B cell (primary cell): ENCODE measurements at regions not wholly inside any gene's neighbourhood (a gene's known extent, or its start where the extent isn't known, plus 50 kb on each side); places are given as distances from the start of the nearest gene placed in this dataset.

ENCODE experiments used
- ATAC-seq: fragments of 200-7000 bp; cut with Tn5 transposase; one replicate; pipeline ENCODE4 v1.10.0; 2021; ENCODE audit warnings: low read depth, mild to moderate bottlenecking, moderate number of reproducible peaks, moderate library complexity
- CTCF ChIA-PET: fragments of 350-600 bp; sonication (Branson Sonifier 250); formaldehyde crosslinking; loops from one replicate; lab custom pipeline; 2021; ENCODE audit warnings: antibody characterized with exemption, inconsistent platforms; lab: Charles Lee
- POLR2A ChIA-PET: fragments of 350-600 bp; sonication (Branson Sonifier 250); formaldehyde crosslinking; loops from one replicate; lab custom pipeline; 2021; ENCODE audit warnings: antibody characterized with exemption; lab: Charles Lee
- DNase-seq: peaks from one replicate; pipeline ENCODE4 v3.0.0; 2013
- H2AFZ ChIP-seq: 2 replicates; pipeline ENCODE4 v1.6.1; 2012; ENCODE audit warnings: mild to moderate bottlenecking, low read depth, low read length; ENCODE audit not compliant: insufficient read depth, poor library complexity, severe bottlenecking
- H3K27ac ChIP-seq, 2 donors: 1 replicate in 1 of 2; 2 replicates in 1 of 2; pipeline ENCODE4 v1.5.1; 2012 to 2013; ENCODE audit warnings: low read length in 2 of 2, mild to moderate bottlenecking in 2 of 2, moderate library complexity in 1 of 2
- H3K27me3 ChIP-seq, 4 experiments: fragments of 200-600 bp in 1 of 4; sonication (generic) in 1 of 4; replicated peaks in 1 of 4; 1 replicate in 2 of 4; 2 replicates in 2 of 4; pipeline versions ENCODE4 v1.6.1 to v1.7.0; 2013 to 2016; ENCODE audit warnings: low read length in 3 of 4, mild to moderate bottlenecking in 2 of 4, mixed read lengths in 1 of 4, moderate library complexity in 1 of 4; ENCODE audit not compliant: insufficient read depth in 4 of 4, control insufficient read depth in 3 of 4; ENCODE audit errors: control extremely low read depth in 1 of 4
- H3K36me3 ChIP-seq, 2 experiments: replicated peaks in 1 of 2; 1 replicate in 1 of 2; 2 replicates in 1 of 2; pipeline versions ENCODE4 v1.6.1 to v1.7.1; 2013; ENCODE audit warnings: low read length in 1 of 2; ENCODE audit not compliant: insufficient read depth in 2 of 2, control insufficient read depth in 1 of 2; ENCODE audit errors: control extremely low read depth in 1 of 2, extremely low read depth in 1 of 2
- H3K4me1 ChIP-seq, 2 donors: fragments of 200-600 bp in 1 of 2; sonication (generic) in 1 of 2; 1 replicate in 1 of 2; 2 replicates in 1 of 2; pipeline versions ENCODE4 v1.5.1 to v1.6.1; 2013 to 2017; ENCODE audit warnings: low read length in 2 of 2; ENCODE audit not compliant: control insufficient read depth in 2 of 2, insufficient read depth in 2 of 2
- H3K4me2 ChIP-seq: replicated peaks from 2 replicates; pipeline ENCODE3; 2012; ENCODE audit warnings: mild to moderate bottlenecking, low read depth, low read length; ENCODE audit not compliant: poor library complexity, severe bottlenecking
- H3K4me3 ChIP-seq, 5 experiments: fragments of 200-600 bp in 1 of 5; sonication (generic) in 1 of 5; 1 replicate in 3 of 5; 2 replicates in 2 of 5; pipeline versions ENCODE4 v1.5.1 to v1.7.0; 2011 to 2016; ENCODE audit warnings: low read length in 4 of 5, mild to moderate bottlenecking in 4 of 5, low read depth in 2 of 5, control low read depth in 1 of 5, moderate library complexity in 1 of 5; ENCODE audit not compliant: insufficient read depth in 1 of 5; ENCODE audit errors: control extremely low read depth in 1 of 5, extremely low read depth in 1 of 5
- H3K79me2 ChIP-seq: fragments of 200-600 bp; sonication (generic); one replicate; pipeline ENCODE4 v1.6.0; 2016; ENCODE audit warnings: low read length; ENCODE audit not compliant: control insufficient read depth, insufficient read depth
- H3K9ac ChIP-seq: fragments of 200-600 bp; sonication (generic); 2 replicates; pipeline ENCODE4 v1.6.1; 2017; ENCODE audit warnings: mild to moderate bottlenecking, low read length, moderate library complexity
- H3K9me3 ChIP-seq, 3 donors: one replicate each; pipeline versions ENCODE4 v1.6.1 to v1.7.1; 2013; ENCODE audit warnings: low read length in 2 of 3; ENCODE audit not compliant: control insufficient read depth in 2 of 3, insufficient read depth in 1 of 3; ENCODE audit errors: control extremely low read depth in 1 of 3
- H4K20me1 ChIP-seq: 2 replicates; pipeline ENCODE4 v1.6.0; 2012; ENCODE audit warnings: mild to moderate bottlenecking, low read length; ENCODE audit not compliant: insufficient read depth, control insufficient read depth, poor library complexity, severe bottlenecking
- H3K27ac Mint-ChIP-seq: one replicate; pipeline ENCODE4 v1.8.0; 2021; ENCODE audit warnings: mixed read lengths
- H3K27me3 Mint-ChIP-seq: one replicate; pipeline ENCODE4 v1.8.0; 2021; ENCODE audit warnings: mixed read lengths
- H3K4me1 Mint-ChIP-seq: one replicate; pipeline ENCODE4 v1.8.0; 2021; ENCODE audit warnings: mixed read lengths
- H3K4me3 Mint-ChIP-seq: one replicate; pipeline ENCODE4 v1.8.0; 2021; ENCODE audit warnings: mixed read lengths
- H3K9me3 Mint-ChIP-seq: one replicate; pipeline ENCODE4 v1.8.0; 2022; ENCODE audit warnings: mixed read lengths; ENCODE audit not compliant: insufficient read depth
- EZH2 ChIP-seq: IDR thresholded peaks from 2 replicates; pipeline ENCODE4 v1.6.1; 2012; ENCODE audit warnings: borderline replicate concordance, low read depth, mild to moderate bottlenecking, moderate library complexity, low read length; ENCODE audit not compliant: insufficient read depth, poor library complexity, severe bottlenecking
- WGBS: methylation state at CpG from one replicate; pipeline ENCODE4 v1.1.5; 2013; ENCODE audit warnings: missing lambda C conversion rate; ENCODE audit not compliant: insufficient coverage; 5-methylcytosine and 5-hydroxymethylcytosine counted together
- intact Hi-C: fragments of 100-400 bp; cut with micrococcal nuclease; formaldehyde crosslinking; loops from one replicate; pipeline ENCODE4 v1.10.0; 2022
- TF ChIP-seq, protein P1 (sequence below): fragments of 200-600 bp; IDR thresholded peaks from one replicate; pipeline ENCODE4 v1.8.0; 2022; ENCODE audit warnings: antibody characterized with exemption, mild to moderate bottlenecking

DNA sequence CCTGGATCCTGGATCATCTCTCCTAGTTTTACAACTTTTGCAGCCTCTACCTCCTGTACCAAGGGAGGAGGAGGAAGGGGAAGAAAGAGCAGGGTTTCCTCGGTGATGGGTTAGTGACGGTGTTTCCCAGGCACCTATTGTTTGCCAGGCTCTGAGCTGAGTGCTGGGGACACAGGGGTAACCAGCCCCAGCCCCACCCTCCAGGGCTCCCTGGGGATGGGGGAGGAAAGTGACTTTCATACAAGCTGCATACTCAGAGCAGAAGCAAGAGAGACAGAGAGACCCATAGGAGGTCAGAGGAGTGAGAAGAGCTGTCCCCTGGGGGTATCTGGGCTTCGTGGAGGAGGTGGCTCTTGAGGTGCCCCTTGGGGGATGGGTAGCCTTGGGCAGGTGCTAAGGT, 89.4 kb upstream of the THY1 start:
- no peak overlapping the region for H2AFZ ChIP-seq
- no peak overlapping the region for H3K27ac ChIP-seq
- Mint-ChIP-seq H3K9me3 (no peaks in the 10 kb centered on the region), H3K4me1 (peaks cover 19% of the 10 kb centered on the region), H3K27me3 (peaks cover 12% of the 10 kb centered on the region), H3K4me3 (no peak overlapping the region), H3K27ac (no peak overlapping the region)
- peaks cover 0 to 3% (median 0%) of the 10 kb centered on the region in 3 donors for H3K9me3 ChIP-seq
- peaks cover 0 to 31% of the 10 kb centered on the region in 2 donors for H3K4me1 ChIP-seq
- H3K9ac ChIP-seq: no peak overlapping the region
- H3K4me3 ChIP-seq: no peak overlapping the region
- no peak overlapping the region for H3K4me2 ChIP-seq
- intact Hi-C loops: no loop called here
- no peaks in the 10 kb centered on the region for H3K36me3 ChIP-seq
- DNase-seq (no peak), ATAC-seq (peak; percentile 53)
- H4K20me1 ChIP-seq: no peaks in the 10 kb centered on the region
- peaks cover 0 to 4% (median 0%) of the 10 kb centered on the region in 4 experiments for H3K27me3 ChIP-seq
- 11% methylated on average over 1 of the region's 3 CpGs for WGBS
- no peaks in the 10 kb centered on the region for H3K79me2 ChIP-seq
- CTCF ChIA-PET: no interaction called here
- TF ChIP-seq, protein P1, sequence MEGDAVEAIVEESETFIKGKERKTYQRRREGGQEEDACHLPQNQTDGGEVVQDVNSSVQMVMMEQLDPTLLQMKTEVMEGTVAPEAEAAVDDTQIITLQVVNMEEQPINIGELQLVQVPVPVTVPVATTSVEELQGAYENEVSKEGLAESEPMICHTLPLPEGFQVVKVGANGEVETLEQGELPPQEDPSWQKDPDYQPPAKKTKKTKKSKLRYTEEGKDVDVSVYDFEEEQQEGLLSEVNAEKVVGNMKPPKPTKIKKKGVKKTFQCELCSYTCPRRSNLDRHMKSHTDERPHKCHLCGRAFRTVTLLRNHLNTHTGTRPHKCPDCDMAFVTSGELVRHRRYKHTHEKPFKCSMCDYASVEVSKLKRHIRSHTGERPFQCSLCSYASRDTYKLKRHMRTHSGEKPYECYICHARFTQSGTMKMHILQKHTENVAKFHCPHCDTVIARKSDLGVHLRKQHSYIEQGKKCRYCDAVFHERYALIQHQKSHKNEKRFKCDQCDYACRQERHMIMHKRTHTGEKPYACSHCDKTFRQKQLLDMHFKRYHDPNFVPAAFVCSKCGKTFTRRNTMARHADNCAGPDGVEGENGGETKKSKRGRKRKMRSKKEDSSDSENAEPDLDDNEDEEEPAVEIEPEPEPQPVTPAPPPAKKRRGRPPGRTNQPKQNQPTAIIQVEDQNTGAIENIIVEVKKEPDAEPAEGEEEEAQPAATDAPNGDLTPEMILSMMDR: no peak
- TF ChIP-seq EZH2: no peak
- POLR2A ChIA-PET: no interaction called here

DNA sequence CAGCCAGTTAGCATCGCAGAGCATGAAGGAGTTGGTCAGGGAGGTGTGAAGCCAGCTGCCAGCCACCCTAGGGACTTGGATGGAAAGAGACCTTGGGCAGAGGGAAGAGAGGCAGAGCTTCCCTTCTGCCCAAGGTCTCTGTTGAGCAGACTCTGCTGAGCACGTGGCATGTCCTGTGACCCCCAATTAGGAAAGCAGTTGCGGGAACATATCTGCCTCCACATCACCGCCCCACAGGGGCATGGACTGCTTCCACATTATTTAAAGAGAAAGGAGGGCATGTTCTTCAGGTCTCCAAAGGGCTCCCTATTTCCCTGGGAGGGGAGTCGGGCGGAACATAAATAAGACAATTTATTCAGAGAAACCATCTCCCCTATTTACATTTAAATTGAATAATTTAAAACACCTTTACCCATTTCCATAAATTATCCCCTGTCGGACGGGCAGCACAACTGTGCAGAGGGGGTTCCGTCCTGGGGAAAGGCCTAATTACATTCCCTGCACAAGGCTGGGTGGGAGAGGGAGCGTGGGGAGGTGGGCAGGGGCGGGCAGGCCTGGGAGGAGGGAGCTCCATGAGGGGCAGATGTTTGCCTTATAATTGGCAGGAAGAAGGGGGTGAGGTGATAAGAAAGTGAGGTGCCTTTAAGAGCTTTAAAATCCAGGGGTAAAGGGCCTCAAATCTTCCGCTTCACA, 88.8 kb upstream of the THY1 start:
- no peak overlapping the region for H3K4me3 Mint-ChIP-seq
- Histone ChIP-seq H3K79me2 (no peaks in the 10 kb centered on the region), H3K4me3 (no peak overlapping the region), H3K27ac (no peak overlapping the region), H2AFZ (no peak overlapping the region), H4K20me1 (no peaks in the 10 kb centered on the region), H3K4me2 (no peak overlapping the region), H3K9ac (no peak overlapping the region), H3K9me3 (peaks cover 0 to 3% (median 0%) of the 10 kb centered on the region in 3 donors), H3K4me1 (peaks cover 0 to 31% of the 10 kb centered on the region in 2 donors), H3K27me3 (peaks cover 0 to 4% (median 0%) of the 10 kb centered on the region in 4 experiments), H3K36me3 (no peaks in the 10 kb centered on the region)
- ATAC-seq (no peak), DNase-seq (no peak)
- WGBS: 90% methylated on average over 3 of the region's 12 CpGs
- H3K4me1 Mint-ChIP-seq: peaks cover 19% of the 10 kb centered on the region
- ChIA-PET CTCF (no interaction called here), POLR2A (no interaction called here)
- TF ChIP-seq, protein P1: no peak
- no peak for TF ChIP-seq EZH2
- no peak overlapping the region for H3K27ac Mint-ChIP-seq
- H3K27me3 Mint-ChIP-seq: peaks cover 12% of the 10 kb centered on the region
- intact Hi-C loops: no loop called here
- no peaks in the 10 kb centered on the region for H3K9me3 Mint-ChIP-seq
